Fibroblast of the aortic adventitia (primary cell): ENCODE measurements at regions not wholly inside any gene's neighbourhood (a gene's known extent, or its start where the extent isn't known, plus 50 kb on each side); places are given as distances from the start of the nearest gene placed in this dataset.

ENCODE experiments used
- DNase-seq: peaks from one replicate; pipeline ENCODE4 v3.0.0-alpha.2; 2010; ENCODE audit warnings: low read depth
- H3K4me3 ChIP-seq: 2 replicates; pipeline ENCODE4 v1.5.1; 2011; ENCODE audit warnings: low read depth, mild to moderate bottlenecking, control low read depth, low read length, moderate library complexity
- CTCF ChIP-seq: IDR thresholded peaks from 2 replicates; pipeline ENCODE4 v1.5.1; 2011; ENCODE audit warnings: mild to moderate bottlenecking, low read length, control low read depth, inconsistent platforms; ENCODE audit not compliant: insufficient read depth

GRCh38 chr5:159864885-159865691, 51.2 kb upstream of the ADRA1B start:
- DNase-seq, result peak; percentile 94
- no peak for TF ChIP-seq CTCF
- H3K4me3 ChIP-seq, result peak overlapping the region; percentile 31

GRCh38 chr5:159866093-159866492, 50.2 kb upstream of the ADRA1B start:
- DNase-seq, result no peak
- no peak for TF ChIP-seq CTCF
- H3K4me3 ChIP-seq, result no peak overlapping the region
